H9 (cell line): ENCODE measurements at regions not wholly inside any gene's neighbourhood (a gene's known extent, or its start where the extent isn't known, plus 50 kb on each side); places are given as distances from the start of the nearest gene placed in this dataset.

Experiments used
- DNase-seq: peaks from one replicate; pipeline ENCODE4 v3.0.0-alpha.2; 2017
- H2AFZ ChIP-seq: one replicate; pipeline ENCODE4 v1.6.1; 2013; ENCODE audit warnings: mild to moderate bottlenecking, low read length, control low read depth, moderate library complexity
- H2AK5ac ChIP-seq: 2 replicates; pipeline ENCODE4 v1.6.1; 2013; ENCODE audit warnings: low read length, control low read depth, mixed read lengths; ENCODE audit not compliant: insufficient read length
- H2BK120ac ChIP-seq: one replicate; pipeline ENCODE4 v1.6.1; 2013; ENCODE audit warnings: low read depth, mild to moderate bottlenecking, low read length, control low read depth, inconsistent platforms; ENCODE audit not compliant: poor library complexity, severe bottlenecking
- H2BK12ac ChIP-seq: 2 replicates; pipeline ENCODE4 v1.6.1; 2013; ENCODE audit warnings: low read length, control low read depth, mixed read lengths, low read depth; ENCODE audit not compliant: insufficient read length
- H2BK15ac ChIP-seq: 2 replicates; pipeline ENCODE4 v1.6.1; 2013; ENCODE audit warnings: low read depth, low read length, control low read depth
- H2BK20ac ChIP-seq: one replicate; pipeline ENCODE4 v1.6.1; 2013; ENCODE audit warnings: low read depth, mild to moderate bottlenecking, low read length, control low read depth, inconsistent platforms; ENCODE audit not compliant: poor library complexity, severe bottlenecking
- H2BK5ac ChIP-seq: 2 replicates; pipeline ENCODE4 v1.6.1; 2013; ENCODE audit warnings: low read length, control low read depth, mixed read lengths; ENCODE audit not compliant: insufficient read length
- H3K14ac ChIP-seq: 2 replicates; pipeline ENCODE4 v1.6.1; 2013; ENCODE audit warnings: low read length, control low read depth; ENCODE audit not compliant: insufficient read depth
- H3K18ac ChIP-seq: 2 replicates; pipeline ENCODE4 v1.6.1; 2013; ENCODE audit warnings: low read depth, mild to moderate bottlenecking, mixed read lengths, low read length, control low read depth; ENCODE audit not compliant: insufficient read length
- H3K23ac ChIP-seq: 2 replicates; pipeline ENCODE4 v1.6.1; 2013; ENCODE audit warnings: low read length, control low read depth, mixed read lengths, low read depth; ENCODE audit not compliant: insufficient read length
- H3K23me2 ChIP-seq: 2 replicates; pipeline ENCODE4 v1.6.1; 2013; ENCODE audit warnings: low read depth, mild to moderate bottlenecking, mixed read lengths, low read length, control low read depth; ENCODE audit not compliant: insufficient read length, poor library complexity, severe bottlenecking
- H3K27ac ChIP-seq: 2 replicates; pipeline ENCODE4 v1.5.1; 2013; ENCODE audit warnings: low read length, control low read depth, mixed read lengths, low read depth; ENCODE audit not compliant: insufficient read length
- H3K27me3 ChIP-seq: 2 replicates; pipeline ENCODE4 v1.6.1; 2013; ENCODE audit warnings: low read length, control low read depth, inconsistent platforms; ENCODE audit not compliant: insufficient read depth
- H3K4ac ChIP-seq: 2 replicates; pipeline ENCODE4 v1.6.1; 2013; ENCODE audit warnings: low read depth, mild to moderate bottlenecking, control low read depth, inconsistent platforms, low read length, moderate library complexity
- H3K4me1 ChIP-seq: 2 replicates; pipeline ENCODE4 v1.6.1; 2013; ENCODE audit warnings: low read length, control low read depth, inconsistent platforms; ENCODE audit not compliant: insufficient read depth
- H3K4me2 ChIP-seq: 2 replicates; pipeline ENCODE4 v1.6.1; 2013; ENCODE audit warnings: low read length, control low read depth, mixed read lengths; ENCODE audit not compliant: insufficient read length, insufficient read depth
- H3K56ac ChIP-seq: 2 replicates; pipeline ENCODE4 v1.6.1; 2013; ENCODE audit warnings: low read depth, mild to moderate bottlenecking, mixed read lengths, low read length, control low read depth; ENCODE audit not compliant: insufficient read length
- H3K79me1 ChIP-seq: 2 replicates; pipeline ENCODE4 v1.6.1; 2013; ENCODE audit warnings: low read depth, mild to moderate bottlenecking, moderate library complexity, low read length, control low read depth, inconsistent platforms; ENCODE audit not compliant: insufficient read depth, poor library complexity, severe bottlenecking
- H3K79me2 ChIP-seq: 2 replicates; pipeline ENCODE4 v1.6.1; 2013; ENCODE audit warnings: low read length, control low read depth, inconsistent platforms; ENCODE audit not compliant: insufficient read depth
- H3K9ac ChIP-seq: 2 replicates; pipeline ENCODE4 v1.6.1; 2013; ENCODE audit warnings: low read length, control low read depth, mixed read lengths; ENCODE audit not compliant: insufficient read length; ENCODE audit errors: extremely low read depth
- H3K9me3 ChIP-seq: one replicate; pipeline ENCODE4 v1.6.1; 2013; ENCODE audit warnings: low read depth, low read length, inconsistent platforms; ENCODE audit not compliant: control insufficient read depth
- H3T11ph ChIP-seq: one replicate; pipeline ENCODE4 v1.6.1; 2013; ENCODE audit warnings: mild to moderate bottlenecking, low read length, control low read depth, inconsistent platforms
- H4K20me1 ChIP-seq: one replicate; pipeline ENCODE4 v1.6.1; 2013; ENCODE audit not compliant: control insufficient read depth, insufficient read length, insufficient read depth
- H4K5ac ChIP-seq: 2 replicates; pipeline ENCODE4 v1.6.1; 2013; ENCODE audit warnings: low read depth, mild to moderate bottlenecking, mixed read lengths, low read length, control low read depth; ENCODE audit not compliant: insufficient read length
- H4K8ac ChIP-seq: replicated peaks from 2 replicates; pipeline ENCODE4 v1.6.1; 2013; ENCODE audit warnings: low read length, control low read depth, mixed read lengths, low read depth; ENCODE audit not compliant: insufficient read length
- H4K91ac ChIP-seq: 2 replicates; pipeline ENCODE4 v1.6.1; 2013; ENCODE audit warnings: low read depth, mild to moderate bottlenecking, moderate library complexity, mixed read lengths, low read length, control low read depth; ENCODE audit not compliant: insufficient read length
- H3K27ac Mint-ChIP-seq, 3 experiments: 2 replicates in 2 of 3; 3 replicates in 1 of 3; pipeline ENCODE4 v1.8.0; 2020 to 2021; ENCODE audit warnings: mixed read lengths in 3 of 3, mild to moderate bottlenecking in 1 of 3, moderate library complexity in 1 of 3
- H3K27me3 Mint-ChIP-seq: 2 replicates; pipeline ENCODE4 v1.8.0; 2021; ENCODE audit warnings: low read depth, mild to moderate bottlenecking, moderate library complexity, mixed read lengths
- H3K36me3 Mint-ChIP-seq, 3 experiments: 2 replicates in 2 of 3; 3 replicates in 1 of 3; pipeline ENCODE4 v1.8.0; 2020 to 2021; ENCODE audit warnings: low read depth in 3 of 3, mixed read lengths in 3 of 3; ENCODE audit not compliant: insufficient read depth in 1 of 3
- H3K4me1 Mint-ChIP-seq, 2 experiments: 2 replicates each; pipeline ENCODE4 v1.8.0; 2020; ENCODE audit warnings: mixed read lengths in 2 of 2
- H3K4me3 Mint-ChIP-seq, 2 experiments: 2 replicates in 1 of 2; 3 replicates in 1 of 2; pipeline ENCODE4 v1.8.0; 2020 to 2021; ENCODE audit warnings: mild to moderate bottlenecking in 2 of 2, mixed read lengths in 2 of 2, moderate library complexity in 1 of 2
- H3K9me3 Mint-ChIP-seq, 2 experiments: 2 replicates in 1 of 2; 3 replicates in 1 of 2; pipeline ENCODE4 v1.8.0; 2020; ENCODE audit warnings: mild to moderate bottlenecking in 2 of 2, mixed read lengths in 2 of 2, moderate library complexity in 1 of 2
- CTCF ChIP-seq: fragments of 200-600 bp; sonication (generic); conservative IDR thresholded peaks from 3 replicates; pipeline ENCODE4 v1.8.0; 2021; ENCODE audit warnings: antibody characterized with exemption, mild to moderate bottlenecking
- WGBS: extraction: QIAGEN DNeasy Blood & Tissue Kit; methylation state at CpG from one replicate; pipeline ENCODE4 v1.1.7; 2013; ENCODE audit warnings: missing lambda C conversion rate, low lambda C conversion rate, mixed read lengths; ENCODE audit not compliant: insufficient read length; ENCODE audit errors: extremely low coverage; 5-methylcytosine and 5-hydroxymethylcytosine counted together

GRCh38 chr10:3571310-3571825 lies 213.6 kb downstream of the KLF6 start:
- Mint-ChIP-seq H3K27me3 (peaks cover 5% of the 10 kb centered on the region), H3K4me3 (no peak overlapping the region), H3K36me3 (no peaks in the 10 kb centered on the region), H3K27ac (no peak overlapping the region), H3K4me1 (peaks cover 17 to 19% of the 10 kb centered on the region in 2 experiments), H3K9me3 (no peaks in the 10 kb centered on the region)
- no peaks in the 10 kb centered on the region for H3K27me3 ChIP-seq
- no peak overlapping the region for H3K18ac ChIP-seq
- no CpG with 5 or more reads among the region's 14 CpGs for WGBS
- no peak for DNase-seq
- no peak overlapping the region for H4K8ac ChIP-seq
- H3K27ac ChIP-seq: no peak overlapping the region
- no peaks in the 10 kb centered on the region for H3K23me2 ChIP-seq
- H3K9me3 ChIP-seq: no peaks in the 10 kb centered on the region
- H3K79me1 ChIP-seq: no peaks in the 10 kb centered on the region
- no peak overlapping the region for H3T11ph ChIP-seq
- no peak overlapping the region for H2BK5ac ChIP-seq
- H2BK15ac ChIP-seq: no peak overlapping the region
- no peak overlapping the region for H2AFZ ChIP-seq
- 0 out of 2 replicates have a peak, but pooled peaks cover 4% of the 10 kb centered on the region for H3K4me1 ChIP-seq
- H4K20me1 ChIP-seq: no peaks in the 10 kb centered on the region
- no peak overlapping the region for H4K5ac ChIP-seq
- no peak overlapping the region for H2AK5ac ChIP-seq
- TF ChIP-seq CTCF: no peak
- H4K91ac ChIP-seq: no peak overlapping the region
- H3K14ac ChIP-seq: no peak overlapping the region
- no peaks in the 10 kb centered on the region for H3K79me2 ChIP-seq
- no peak overlapping the region for H2BK20ac ChIP-seq
- H2BK120ac ChIP-seq: no peak overlapping the region
- no peak overlapping the region for H3K23ac ChIP-seq
- no peak overlapping the region for H3K56ac ChIP-seq
- H3K4me2 ChIP-seq: no peak overlapping the region
- no peak overlapping the region for H2BK12ac ChIP-seq
- no peak overlapping the region for H3K9ac ChIP-seq
- H3K4ac ChIP-seq: no peak overlapping the region
